ENCODE measurements at regions not wholly inside any gene's neighbourhood (a gene's known extent, or its start where the extent isn't known, plus 50 kb on each side); places are given as distances from the start of the nearest gene placed in this dataset.
A peak's percentile ranks its signal among the peaks of the same experiment; 100 is the strongest.
"Not testable (repeated sequence)": the region's sequence is repeated elsewhere in the genome, so short reads cannot be mapped to it uniquely, and the experiment has no call there.

DNA sequence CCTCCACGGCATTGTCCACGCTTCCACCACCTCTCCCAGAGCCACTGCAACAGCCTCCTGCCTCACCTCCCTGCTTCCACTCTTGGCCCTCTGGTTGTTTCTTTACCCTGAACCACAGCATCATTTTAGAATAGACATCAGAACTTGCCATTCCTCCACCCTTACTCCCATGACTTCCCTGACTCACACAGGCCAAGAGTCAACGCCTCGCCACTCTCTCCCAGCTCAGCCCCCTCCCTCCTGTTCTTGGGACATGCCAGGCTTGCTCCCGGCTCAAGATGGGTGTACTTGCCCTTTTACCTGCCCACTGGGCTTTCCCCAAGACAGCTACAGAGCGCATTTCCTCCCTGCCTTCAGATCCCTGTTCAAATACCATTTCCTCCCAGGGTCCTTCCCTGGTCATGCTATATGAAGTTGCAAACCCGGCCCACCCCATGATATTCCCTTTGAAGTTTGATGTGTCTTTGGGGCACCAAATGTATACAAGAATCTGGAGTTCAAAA lies 429.1 kb downstream of the RPS24 start:
- H3K36me3 ChIP-seq (ENCODE audit: control insufficient read depth in 2 of 3, insufficient read depth in 3 of 3, low read length in 3 of 3): no peaks in the 10 kb centered on the region
- Mint-ChIP-seq H3K27ac (no peak overlapping the region), H3K4me3 (no peak overlapping the region), H3K27me3 (peaks cover 0 to 9% (median 0%) of the 10 kb centered on the region in 5 donors), H3K9me3 (peaks cover 0 to 5% (median 0%) of the 10 kb centered on the region in 11 donors), H3K4me1 (peaks cover 0 to 12% (median 0%) of the 10 kb centered on the region in 7 donors), H3K36me3 (peaks cover 0 to 4% (median 0%) of the 10 kb centered on the region in 5 donors)
- no peaks in the 10 kb centered on the region for H3K4me1 ChIP-seq (ENCODE audit: control insufficient read depth in 2 of 2, insufficient read depth in 2 of 2, low read length in 2 of 2)
- ChIA-PET POLR2A (no interaction called here), CTCF (no interaction called here)
- H3K27me3 ChIP-seq (ENCODE audit: control insufficient read depth in 2 of 2, insufficient read depth in 2 of 2, low read length in 2 of 2): no peaks in the 10 kb centered on the region
- no peak overlapping the region for H3K4me3 ChIP-seq (ENCODE audit: low read length)
- no peak for ATAC-seq
- DNase-seq: peak in 1 of 9 donors; percentile 13
- intact Hi-C loops (cut with micrococcal nuclease): no loop called here
- no peaks in the 10 kb centered on the region for H3K9me3 ChIP-seq (ENCODE audit: control insufficient read depth in 2 of 3, low read length in 3 of 3)
- H3K27ac ChIP-seq (ENCODE audit: low read depth, low read length): no peak overlapping the region

DNA sequence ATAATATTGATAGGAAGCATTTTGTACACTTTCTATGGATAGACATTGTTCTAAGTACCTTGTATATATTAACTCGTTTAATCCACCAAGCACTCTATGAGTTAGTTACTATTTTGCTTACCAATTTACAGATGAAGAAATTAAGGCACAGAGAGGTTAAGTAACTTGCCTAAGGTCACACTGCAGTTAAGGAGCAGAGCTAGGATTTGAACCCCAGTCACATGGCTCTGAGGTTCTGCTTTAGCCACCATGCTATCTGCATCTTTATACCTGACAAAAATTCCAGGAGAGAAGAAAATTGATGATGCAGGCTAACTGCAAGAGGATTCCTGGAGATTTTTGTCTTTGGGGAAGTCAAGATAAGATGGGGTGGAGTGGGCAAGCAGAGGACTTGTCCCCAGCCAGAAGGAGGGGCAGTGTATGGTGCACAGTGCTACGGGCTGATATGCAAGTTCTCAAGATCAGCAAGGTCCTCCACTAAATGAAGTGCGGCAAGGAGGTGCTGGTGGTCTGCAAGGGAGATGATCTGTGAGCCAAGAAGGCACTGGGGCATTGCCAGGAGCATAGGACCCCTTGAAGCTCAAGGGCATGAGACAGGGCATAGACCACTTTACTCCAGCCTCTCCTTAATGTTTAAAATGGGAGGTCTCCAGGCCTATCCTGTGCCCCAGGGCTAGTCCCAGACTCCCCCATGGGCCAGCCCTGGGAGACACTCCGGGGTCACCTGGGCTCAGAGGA lies 430.6 kb downstream of the RPS24 start:
- H3K27ac ChIP-seq (ENCODE audit: low read depth, low read length): no peak overlapping the region
- ChIA-PET POLR2A (no interaction called here), CTCF (no interaction called here)
- H3K27me3 ChIP-seq (ENCODE audit: control insufficient read depth in 2 of 2, insufficient read depth in 2 of 2, low read length in 2 of 2): no peaks in the 10 kb centered on the region
- ATAC-seq (no peak), DNase-seq (no peak)
- H3K27ac Mint-ChIP-seq: peak overlapping the region in 1 of 9 donors; percentile 51
- no peaks in the 10 kb centered on the region for H3K4me1 ChIP-seq (ENCODE audit: control insufficient read depth in 2 of 2, insufficient read depth in 2 of 2, low read length in 2 of 2)
- intact Hi-C loops (cut with micrococcal nuclease): no loop called here
- H3K27me3 Mint-ChIP-seq: peaks cover 0 to 9% (median 0%) of the 10 kb centered on the region in 5 donors
- H3K36me3 ChIP-seq (ENCODE audit: control insufficient read depth in 2 of 3, insufficient read depth in 3 of 3, low read length in 3 of 3): no peaks in the 10 kb centered on the region
- H3K4me1 Mint-ChIP-seq: peaks cover 0 to 12% (median 0%) of the 10 kb centered on the region in 7 donors
- H3K4me3 ChIP-seq (ENCODE audit: low read length): no peak overlapping the region
- H3K9me3 Mint-ChIP-seq: peaks cover 0 to 5% (median 0%) of the 10 kb centered on the region in 11 donors
- H3K4me3 Mint-ChIP-seq: no peak overlapping the region
- peaks cover 0 to 4% (median 0%) of the 10 kb centered on the region in 5 donors for H3K36me3 Mint-ChIP-seq
- H3K9me3 ChIP-seq (ENCODE audit: control insufficient read depth in 2 of 3, low read length in 3 of 3): no peaks in the 10 kb centered on the region

DNA sequence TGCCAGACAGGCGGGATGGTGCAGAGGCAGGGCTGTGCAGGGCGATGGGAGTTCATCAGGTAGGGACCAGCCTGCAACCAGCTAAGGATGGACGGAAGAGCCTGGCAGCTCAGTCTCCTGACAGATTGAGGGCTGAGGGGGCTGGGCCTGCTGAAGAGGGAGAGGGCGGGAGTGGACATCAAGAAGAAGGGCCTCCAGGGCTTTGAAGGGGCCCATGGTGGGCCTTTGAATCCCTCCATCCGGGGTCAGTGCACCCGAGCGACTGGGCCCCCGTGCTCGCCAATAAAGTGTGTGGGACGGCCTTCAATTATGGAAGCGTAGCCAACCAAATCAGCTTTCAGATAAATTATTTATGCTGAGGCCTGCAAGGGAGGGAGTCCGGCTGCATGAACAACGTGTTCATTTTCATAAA lies 431.2 kb downstream of the RPS24 start:
- Histone ChIP-seq H3K27me3 (ENCODE audit: control insufficient read depth in 2 of 2, insufficient read depth in 2 of 2, low read length in 2 of 2) (no peaks in the 10 kb centered on the region), H3K4me3 (ENCODE audit: low read length) (no peak overlapping the region), H3K9me3 (ENCODE audit: control insufficient read depth in 2 of 3, low read length in 3 of 3) (no peaks in the 10 kb centered on the region), H3K27ac (ENCODE audit: low read depth, low read length) (no peak overlapping the region), H3K4me1 (ENCODE audit: control insufficient read depth in 2 of 2, insufficient read depth in 2 of 2, low read length in 2 of 2) (no peaks in the 10 kb centered on the region), H3K36me3 (ENCODE audit: control insufficient read depth in 2 of 3, insufficient read depth in 3 of 3, low read length in 3 of 3) (no peaks in the 10 kb centered on the region)
- ATAC-seq (no peak), DNase-seq (no peak)
- intact Hi-C loops (cut with micrococcal nuclease): no loop called here
- peaks cover 0 to 9% (median 3%) of the 10 kb centered on the region in 11 donors for H3K9me3 Mint-ChIP-seq
- peaks cover 0 to 12% (median 0%) of the 10 kb centered on the region in 7 donors for H3K4me1 Mint-ChIP-seq
- H3K27ac Mint-ChIP-seq: peak overlapping the region in 1 of 9 donors; percentile 51
- peaks cover 0 to 4% (median 0%) of the 10 kb centered on the region in 5 donors for H3K36me3 Mint-ChIP-seq
- POLR2A ChIA-PET: no interaction called here
- H3K27me3 Mint-ChIP-seq: peaks cover 0 to 9% (median 0%) of the 10 kb centered on the region in 5 donors
- CTCF ChIA-PET: no interaction called here
- no peak overlapping the region for H3K4me3 Mint-ChIP-seq

DNA sequence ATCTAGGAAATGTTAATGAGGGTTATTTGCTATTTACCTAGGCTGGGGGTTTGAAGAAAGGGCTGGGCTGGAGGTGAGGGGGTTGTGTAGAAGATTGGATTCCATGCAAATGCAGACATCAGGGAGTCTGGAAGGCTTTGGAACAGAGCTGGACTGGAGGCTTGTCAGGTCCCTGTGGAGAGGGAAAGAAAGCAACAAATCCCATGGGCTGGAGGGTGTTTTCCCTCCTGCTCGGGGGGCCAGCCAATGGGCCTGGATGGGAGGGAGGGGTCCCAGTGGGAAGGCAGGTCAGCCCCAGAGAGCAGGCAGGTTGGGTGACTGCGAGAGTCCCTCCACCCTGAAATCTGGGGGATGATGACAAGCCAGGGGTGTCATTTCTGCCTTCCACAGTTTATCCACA lies 431.8 kb downstream of the RPS24 start:
- no peak overlapping the region for H3K4me3 Mint-ChIP-seq
- no peak for DNase-seq
- no peak overlapping the region for H3K27ac ChIP-seq (ENCODE audit: low read depth, low read length)
- POLR2A ChIA-PET: no interaction called here
- H3K9me3 Mint-ChIP-seq: peaks cover 0 to 14% (median 3%) of the 10 kb centered on the region in 11 donors
- H3K9me3 ChIP-seq (ENCODE audit: control insufficient read depth in 2 of 3, low read length in 3 of 3): no peaks in the 10 kb centered on the region
- no peak overlapping the region for H3K4me3 ChIP-seq (ENCODE audit: low read length)
- no peaks in the 10 kb centered on the region for H3K36me3 ChIP-seq (ENCODE audit: control insufficient read depth in 2 of 3, insufficient read depth in 3 of 3, low read length in 3 of 3)
- H3K4me1 ChIP-seq (ENCODE audit: control insufficient read depth in 2 of 2, insufficient read depth in 2 of 2, low read length in 2 of 2): no peaks in the 10 kb centered on the region
- H3K36me3 Mint-ChIP-seq: peaks cover 0 to 4% (median 0%) of the 10 kb centered on the region in 5 donors
- peaks cover 0 to 12% (median 0%) of the 10 kb centered on the region in 7 donors for H3K4me1 Mint-ChIP-seq
- no peaks in the 10 kb centered on the region for H3K27me3 ChIP-seq (ENCODE audit: control insufficient read depth in 2 of 2, insufficient read depth in 2 of 2, low read length in 2 of 2)
- intact Hi-C loops (cut with micrococcal nuclease): no loop called here
- no peak for ATAC-seq
- no peak overlapping the region for H3K27ac Mint-ChIP-seq
- peaks cover 0 to 9% (median 0%) of the 10 kb centered on the region in 5 donors for H3K27me3 Mint-ChIP-seq
- CTCF ChIA-PET: no interaction called here

DNA sequence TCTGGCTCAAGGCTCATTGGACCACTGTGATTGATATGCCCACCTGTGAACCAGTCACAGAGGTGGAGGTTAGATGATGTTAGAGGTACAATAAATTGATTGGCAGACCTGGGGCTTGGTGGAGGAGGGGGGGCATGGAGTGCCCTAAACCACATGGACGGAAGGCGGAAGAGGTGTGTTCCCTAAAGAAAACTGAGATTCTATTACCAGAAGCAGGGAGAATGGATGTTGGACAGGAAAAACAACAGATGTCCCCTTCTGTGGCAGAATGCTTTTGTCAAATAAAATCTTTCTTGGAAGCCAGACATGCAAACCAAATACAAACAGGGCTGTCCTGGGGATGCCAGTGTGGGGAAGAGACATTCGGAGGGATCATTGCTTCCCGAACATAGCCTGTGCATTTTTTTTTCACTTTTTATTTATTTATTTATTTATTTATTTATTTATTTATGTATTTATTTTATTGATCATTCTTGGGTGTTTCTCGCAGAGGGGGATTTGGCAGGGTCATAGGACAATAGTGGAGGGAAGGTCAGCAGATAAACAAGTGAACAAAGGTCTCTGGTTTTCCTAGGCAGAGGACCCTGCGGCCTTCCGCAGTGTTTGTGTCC lies 433.9 kb downstream of the RPS24 start:
- no peaks in the 10 kb centered on the region for H3K36me3 ChIP-seq (ENCODE audit: control insufficient read depth in 2 of 3, insufficient read depth in 3 of 3, low read length in 3 of 3)
- Mint-ChIP-seq H3K4me1 (peaks cover 0 to 5% (median 0%) of the 10 kb centered on the region in 7 donors), H3K27ac (no peak overlapping the region), H3K27me3 (peaks cover 0 to 9% (median 0%) of the 10 kb centered on the region in 5 donors), H3K9me3 (peaks cover 0 to 14% (median 3%) of the 10 kb centered on the region in 11 donors), H3K36me3 (peaks cover 0 to 4% (median 0%) of the 10 kb centered on the region in 5 donors), H3K4me3 (no peak overlapping the region)
- no peaks in the 10 kb centered on the region for H3K9me3 ChIP-seq (ENCODE audit: control insufficient read depth in 2 of 3, low read length in 3 of 3)
- ChIA-PET CTCF (no interaction called here), POLR2A (no interaction called here)
- DNase-seq (no peak), ATAC-seq (no peak)
- H3K4me3 ChIP-seq (ENCODE audit: low read length): no peak overlapping the region
- intact Hi-C loops (cut with micrococcal nuclease): no loop called here
- no peak overlapping the region for H3K27ac ChIP-seq (ENCODE audit: low read depth, low read length)
- no peaks in the 10 kb centered on the region for H3K27me3 ChIP-seq (ENCODE audit: control insufficient read depth in 2 of 2, insufficient read depth in 2 of 2, low read length in 2 of 2)
- no peaks in the 10 kb centered on the region for H3K4me1 ChIP-seq (ENCODE audit: control insufficient read depth in 2 of 2, insufficient read depth in 2 of 2, low read length in 2 of 2)

DNA sequence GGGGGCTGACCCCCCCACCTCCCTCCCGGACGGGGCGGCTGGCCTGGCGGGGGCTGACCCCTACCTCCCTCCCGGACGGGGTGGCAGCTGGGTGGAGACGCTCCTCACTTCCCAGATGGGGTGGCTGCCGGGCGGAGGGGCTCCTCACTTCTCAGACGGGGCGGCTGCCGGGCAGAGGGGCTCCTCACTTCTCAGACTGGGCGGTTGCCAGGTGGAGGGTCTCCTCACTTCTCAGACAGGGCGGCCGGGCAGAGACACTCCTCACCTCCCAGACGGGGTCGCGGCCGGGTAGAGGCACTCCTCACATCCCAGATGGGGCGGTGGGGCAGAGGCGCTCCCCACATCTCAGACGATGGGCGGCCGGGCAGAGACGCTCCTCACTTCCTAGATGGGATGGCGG lies 435.1 kb downstream of the RPS24 start:
- CTCF ChIA-PET; H3K4me1 ChIP-seq (ENCODE audit: control insufficient read depth in 2 of 2, insufficient read depth in 2 of 2, low read length in 2 of 2); H3K27me3 Mint-ChIP-seq; POLR2A ChIA-PET; H3K4me1 Mint-ChIP-seq; H3K36me3 ChIP-seq (ENCODE audit: control insufficient read depth in 2 of 3, insufficient read depth in 3 of 3, low read length in 3 of 3); ATAC-seq; intact Hi-C loops (cut with micrococcal nuclease); H3K36me3 Mint-ChIP-seq; H3K27ac Mint-ChIP-seq; H3K4me3 Mint-ChIP-seq; H3K4me3 ChIP-seq (ENCODE audit: low read length); H3K27me3 ChIP-seq (ENCODE audit: control insufficient read depth in 2 of 2, insufficient read depth in 2 of 2, low read length in 2 of 2); DNase-seq; H3K27ac ChIP-seq (ENCODE audit: low read depth, low read length); H3K9me3 ChIP-seq (ENCODE audit: control insufficient read depth in 2 of 3, low read length in 3 of 3): not testable (repeated sequence)
- H3K9me3 Mint-ChIP-seq: peaks cover 0 to 14% (median 3%) of the 10 kb centered on the region in 11 donors

All from naive thymus-derived CD4-positive, alpha-beta T cell (primary cell).